ENCODE measurements at regions not wholly inside any gene's neighbourhood (a gene's known extent, or its start where the extent isn't known, plus 50 kb on each side); places are given as distances from the start of the nearest gene placed in this dataset.
"Not testable (repeated sequence)": the region's sequence is repeated elsewhere in the genome, so short reads cannot be mapped to it uniquely, and the experiment has no call there.

- H3K36me3 ChIP-seq (ENCODE audit: control insufficient read depth, insufficient read depth, low read length): no peaks in the 10 kb centered on the region
- H3K27me3 ChIP-seq (ENCODE audit: control insufficient read depth, insufficient read depth, low read length, poor library complexity, severe bottlenecking): no peaks in the 10 kb centered on the region
- H3K36me3 Mint-ChIP-seq (ENCODE audit: low read depth): no peaks in the 10 kb centered on the region
- no peaks in the 10 kb centered on the region for H3K9me3 ChIP-seq (ENCODE audit: control insufficient read depth, low read length)
- no peak overlapping the region for H3K4me3 ChIP-seq (ENCODE audit: low read length)
- H3K4me1 Mint-ChIP-seq: no peaks in the 10 kb centered on the region
- TF ChIP-seq, protein P1, sequence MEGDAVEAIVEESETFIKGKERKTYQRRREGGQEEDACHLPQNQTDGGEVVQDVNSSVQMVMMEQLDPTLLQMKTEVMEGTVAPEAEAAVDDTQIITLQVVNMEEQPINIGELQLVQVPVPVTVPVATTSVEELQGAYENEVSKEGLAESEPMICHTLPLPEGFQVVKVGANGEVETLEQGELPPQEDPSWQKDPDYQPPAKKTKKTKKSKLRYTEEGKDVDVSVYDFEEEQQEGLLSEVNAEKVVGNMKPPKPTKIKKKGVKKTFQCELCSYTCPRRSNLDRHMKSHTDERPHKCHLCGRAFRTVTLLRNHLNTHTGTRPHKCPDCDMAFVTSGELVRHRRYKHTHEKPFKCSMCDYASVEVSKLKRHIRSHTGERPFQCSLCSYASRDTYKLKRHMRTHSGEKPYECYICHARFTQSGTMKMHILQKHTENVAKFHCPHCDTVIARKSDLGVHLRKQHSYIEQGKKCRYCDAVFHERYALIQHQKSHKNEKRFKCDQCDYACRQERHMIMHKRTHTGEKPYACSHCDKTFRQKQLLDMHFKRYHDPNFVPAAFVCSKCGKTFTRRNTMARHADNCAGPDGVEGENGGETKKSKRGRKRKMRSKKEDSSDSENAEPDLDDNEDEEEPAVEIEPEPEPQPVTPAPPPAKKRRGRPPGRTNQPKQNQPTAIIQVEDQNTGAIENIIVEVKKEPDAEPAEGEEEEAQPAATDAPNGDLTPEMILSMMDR (conservative IDR thresholded peaks at IDR 0.05): no peak
- no peaks in the 10 kb centered on the region for H3K27me3 Mint-ChIP-seq (ENCODE audit: insufficient read depth)
- no peak for DNase-seq
- no peaks in the 10 kb centered on the region for H3K4me1 ChIP-seq (ENCODE audit: control insufficient read depth, insufficient read depth, low read length)
- peaks cover 5% of the 10 kb centered on the region for H3K9me3 Mint-ChIP-seq
- H3K9ac ChIP-seq (ENCODE audit: extremely low read depth, low read length, poor library complexity, severe bottlenecking): no peak overlapping the region
- H3K4me3 Mint-ChIP-seq: no peak overlapping the region
- 92% methylated on average over 3 of the region's 4 CpGs; no CpG with 5 or more reads in 1 of the 2 experiments for WGBS, 2 experiments (ENCODE audit: insufficient coverage in 1 of 2, insufficient read length in 1 of 2)
- H3K27ac ChIP-seq (ENCODE audit: low read depth, low read length): no peak overlapping the region
- H3K27ac Mint-ChIP-seq: no peak overlapping the region
Observed at GRCh38 chr4:72767618-72768302, 198.7 kb upstream of the ADAMTS3 start.

DNA sequence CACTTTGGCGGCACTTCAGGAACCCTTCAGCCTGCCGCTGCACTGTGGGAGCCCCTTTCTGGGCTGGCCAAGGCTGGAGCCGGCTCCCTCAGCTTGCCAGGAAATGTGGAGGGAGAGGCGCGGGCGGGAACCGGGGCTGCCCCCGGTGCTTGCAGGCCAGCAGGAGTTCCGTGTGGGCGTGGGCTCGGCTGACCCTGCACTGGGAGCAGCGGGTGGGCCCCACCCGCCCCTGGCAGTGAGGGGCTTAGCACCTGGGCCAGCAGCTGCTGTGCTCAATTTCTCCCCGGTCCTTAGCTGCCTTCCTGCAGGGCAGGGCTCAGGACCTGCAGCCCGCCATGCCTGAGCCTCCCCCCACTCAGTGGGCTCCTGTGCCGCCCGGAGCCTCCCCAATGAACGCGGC lies 196.8 kb upstream of the ADAMTS3 start:
- H3K36me3 Mint-ChIP-seq (ENCODE audit: low read depth); H3K4me3 ChIP-seq (ENCODE audit: low read length); H3K27me3 Mint-ChIP-seq (ENCODE audit: insufficient read depth); H3K36me3 ChIP-seq (ENCODE audit: control insufficient read depth, insufficient read depth, low read length); H3K4me3 Mint-ChIP-seq; H3K4me1 Mint-ChIP-seq; H3K9me3 ChIP-seq (ENCODE audit: control insufficient read depth, low read length); H3K9ac ChIP-seq (ENCODE audit: extremely low read depth, low read length, poor library complexity, severe bottlenecking); H3K27ac ChIP-seq (ENCODE audit: low read depth, low read length); DNase-seq; H3K9me3 Mint-ChIP-seq; H3K27ac Mint-ChIP-seq; H3K4me1 ChIP-seq (ENCODE audit: control insufficient read depth, insufficient read depth, low read length); H3K27me3 ChIP-seq (ENCODE audit: control insufficient read depth, insufficient read depth, low read length, poor library complexity, severe bottlenecking): not testable (repeated sequence)
- WGBS, 2 experiments (ENCODE audit: insufficient coverage in 1 of 2, insufficient read length in 1 of 2): 93 to 100% methylated on average over 3 to 19 of the region's 19 CpGs

GRCh38 chr4:72761368-72762038 lies 192.5 kb upstream of the ADAMTS3 start:
- H3K36me3 ChIP-seq (ENCODE audit: control insufficient read depth, insufficient read depth, low read length): no peaks in the 10 kb centered on the region
- WGBS, 2 experiments (ENCODE audit: insufficient coverage in 1 of 2, insufficient read length in 1 of 2): 86 to 93% methylated on average over 1 to 5 of the region's 5 CpGs
- no peak overlapping the region for H3K27ac Mint-ChIP-seq
- H3K9me3 ChIP-seq (ENCODE audit: control insufficient read depth, low read length): no peaks in the 10 kb centered on the region
- TF ChIP-seq, protein P1 (conservative IDR thresholded peaks at IDR 0.05): no peak
- no peaks in the 10 kb centered on the region for H3K27me3 Mint-ChIP-seq (ENCODE audit: insufficient read depth)
- no peak overlapping the region for H3K4me3 ChIP-seq (ENCODE audit: low read length)
- no peaks in the 10 kb centered on the region for H3K4me1 ChIP-seq (ENCODE audit: control insufficient read depth, insufficient read depth, low read length)
- H3K36me3 Mint-ChIP-seq (ENCODE audit: low read depth): no peaks in the 10 kb centered on the region
- peaks cover 4% of the 10 kb centered on the region for H3K9me3 Mint-ChIP-seq
- H3K27ac ChIP-seq (ENCODE audit: low read depth, low read length): no peak overlapping the region
- no peaks in the 10 kb centered on the region for H3K27me3 ChIP-seq (ENCODE audit: control insufficient read depth, insufficient read depth, low read length, poor library complexity, severe bottlenecking)
- no peak for DNase-seq
- H3K4me1 Mint-ChIP-seq: no peaks in the 10 kb centered on the region
- no peak overlapping the region for H3K4me3 Mint-ChIP-seq
- H3K9ac ChIP-seq (ENCODE audit: extremely low read depth, low read length, poor library complexity, severe bottlenecking): no peak overlapping the region

DNA sequence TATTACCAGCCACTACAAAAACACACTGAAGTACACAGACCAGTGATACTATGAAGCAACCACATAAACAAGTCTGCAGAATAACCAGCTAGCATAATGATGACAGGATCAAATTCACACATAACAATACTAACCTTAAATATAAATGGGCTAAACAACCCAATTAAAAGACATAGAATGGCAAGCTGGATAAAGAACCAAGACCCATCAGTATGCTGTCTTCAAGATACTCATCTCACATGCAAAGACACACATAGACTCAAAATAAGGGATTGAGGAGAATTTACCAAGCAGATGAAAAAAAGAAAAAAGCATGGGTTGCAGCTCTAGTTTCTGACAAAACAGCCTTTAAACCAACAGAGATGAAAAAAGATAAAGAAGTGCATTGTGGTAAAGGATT lies 184.4 kb upstream of the ADAMTS3 start:
- DNase-seq; H3K27me3 ChIP-seq (ENCODE audit: control insufficient read depth, insufficient read depth, low read length, poor library complexity, severe bottlenecking); H3K4me3 Mint-ChIP-seq; H3K27me3 Mint-ChIP-seq (ENCODE audit: insufficient read depth); H3K36me3 ChIP-seq (ENCODE audit: control insufficient read depth, insufficient read depth, low read length); H3K27ac Mint-ChIP-seq; H3K36me3 Mint-ChIP-seq (ENCODE audit: low read depth); H3K9ac ChIP-seq (ENCODE audit: extremely low read depth, low read length, poor library complexity, severe bottlenecking); H3K4me1 ChIP-seq (ENCODE audit: control insufficient read depth, insufficient read depth, low read length); H3K27ac ChIP-seq (ENCODE audit: low read depth, low read length); H3K9me3 ChIP-seq (ENCODE audit: control insufficient read depth, low read length); H3K4me3 ChIP-seq (ENCODE audit: low read length); H3K4me1 Mint-ChIP-seq: not testable (repeated sequence)
- peaks cover 18% of the 10 kb centered on the region for H3K9me3 Mint-ChIP-seq

Data from endodermal cell (in vitro differentiated cells).